Stimulated activated CD8-positive, alpha-beta memory T cell treated with anti-CD3 and anti-CD28 coated beads, Interleukin-2, amount 100 ng/mL, for 1 hour (primary cell): ENCODE measurements at regions not wholly inside any gene's neighbourhood (a gene's known extent, or its start where the extent isn't known, plus 50 kb on each side); places are given as distances from the start of the nearest gene placed in this dataset.
"Not testable (repeated sequence)": the region's sequence is repeated elsewhere in the genome, so short reads cannot be mapped to it uniquely, and the experiment has no call there.

ENCODE experiments used
- DNase-seq, 2 donors: peaks; one replicate each; pipeline ENCODE4 v3.0.0-alpha.2; 2020; ENCODE audit warnings: low read depth in 2 of 2

DNA sequence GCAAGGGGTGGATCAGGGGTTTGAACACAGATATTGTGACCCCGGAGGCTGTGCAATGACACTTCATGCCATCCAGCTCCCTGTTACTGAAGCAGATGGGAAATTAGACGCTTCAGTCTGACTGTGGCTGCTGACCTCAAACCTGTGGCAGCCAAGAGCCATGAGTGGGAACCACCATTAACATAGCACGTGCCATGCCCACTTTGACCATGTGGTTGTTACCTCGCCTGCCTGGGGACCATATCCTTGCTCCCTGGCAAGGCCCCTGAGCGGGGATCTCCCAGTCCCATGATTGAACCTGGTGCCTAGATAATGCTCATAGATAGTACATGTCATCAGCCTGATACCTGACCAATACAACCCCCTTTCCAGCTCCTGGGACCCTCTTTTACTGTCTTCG lies 68.9 kb downstream of the CYP26B1 start:
- no peak for DNase-seq

DNA sequence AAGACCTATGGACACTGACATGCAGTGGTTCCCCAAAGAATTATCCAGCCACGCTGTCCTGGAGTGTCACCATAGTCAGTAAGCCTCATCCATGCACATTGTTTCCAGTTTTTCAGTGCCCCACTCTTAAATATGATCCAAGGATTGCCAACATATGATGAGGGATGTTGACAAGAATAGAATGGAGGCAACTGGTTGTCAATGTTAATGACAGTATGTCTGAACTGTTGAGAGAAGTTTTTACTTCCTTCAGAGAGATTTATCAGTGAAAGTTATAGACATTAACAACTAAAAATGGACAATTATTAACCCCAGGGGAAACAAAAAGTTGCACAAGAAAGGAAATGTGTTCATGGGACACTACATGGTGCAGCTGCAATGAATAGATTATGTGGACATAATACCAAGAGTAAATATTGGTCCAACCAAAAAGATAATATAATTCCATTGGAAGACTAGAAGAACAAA lies 69.9 kb downstream of the CYP26B1 start:
- no peak for DNase-seq

DNA sequence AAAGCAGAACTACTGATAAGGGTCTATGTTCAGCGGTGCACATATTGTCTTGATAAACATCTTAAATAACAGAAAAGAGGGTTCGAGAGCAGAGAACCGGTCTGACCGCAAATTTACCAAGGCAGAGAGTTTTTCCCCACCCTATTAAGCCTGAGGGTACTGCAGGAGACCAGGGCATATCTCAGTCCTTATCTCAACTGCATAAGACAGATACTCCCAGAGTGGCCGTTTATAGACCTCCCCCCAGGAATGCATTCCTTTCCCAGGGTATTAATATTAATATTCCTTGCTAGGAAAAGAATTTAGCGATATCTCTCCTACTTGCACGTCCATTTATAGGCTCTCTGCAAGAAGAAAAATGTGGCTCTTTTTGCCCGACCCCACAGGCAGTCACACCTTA lies 74.3 kb downstream of the CYP26B1 start:
- not testable (repeated sequence) for DNase-seq

DNA sequence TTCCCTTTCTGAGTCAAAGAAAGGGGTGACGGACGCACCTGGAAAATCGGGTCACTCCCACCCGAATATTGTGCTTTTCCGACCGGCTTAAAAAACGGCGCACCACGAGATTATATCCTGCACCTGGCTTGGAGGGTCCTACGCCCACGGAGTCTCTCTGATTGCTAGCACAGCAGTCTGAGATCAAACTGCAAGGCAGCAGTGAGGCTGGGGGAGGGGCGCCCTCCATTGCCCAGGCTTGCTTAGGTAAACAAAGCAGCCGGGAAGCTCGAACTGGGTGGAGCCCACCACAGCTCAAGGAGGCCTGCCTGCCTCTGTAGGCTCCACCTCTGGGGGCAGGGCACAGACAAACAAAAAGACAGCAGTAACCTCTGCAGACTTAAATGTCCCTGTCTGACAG lies 83.5 kb downstream of the CYP26B1 start:
- not testable (repeated sequence) for DNase-seq

DNA sequence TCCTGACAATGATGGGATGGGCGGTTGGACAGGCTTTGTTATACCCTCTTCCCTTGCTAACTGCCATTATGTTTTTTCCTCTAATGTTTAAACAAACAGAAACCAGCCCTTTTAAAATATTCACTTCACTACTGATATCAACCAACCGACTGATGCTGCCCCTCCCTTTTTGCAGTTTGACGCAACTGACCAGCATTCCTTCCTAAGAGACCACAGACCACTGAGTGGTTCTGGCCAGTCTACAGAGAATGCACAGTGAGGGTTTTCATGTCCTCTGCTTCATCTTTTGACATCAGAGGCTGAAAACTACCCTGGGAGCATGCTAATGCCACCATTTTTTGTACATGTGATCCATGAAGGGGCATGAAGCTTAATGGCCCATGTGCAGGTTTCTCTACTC lies 85.3 kb downstream of the CYP26B1 start:
- no peak for DNase-seq

DNA sequence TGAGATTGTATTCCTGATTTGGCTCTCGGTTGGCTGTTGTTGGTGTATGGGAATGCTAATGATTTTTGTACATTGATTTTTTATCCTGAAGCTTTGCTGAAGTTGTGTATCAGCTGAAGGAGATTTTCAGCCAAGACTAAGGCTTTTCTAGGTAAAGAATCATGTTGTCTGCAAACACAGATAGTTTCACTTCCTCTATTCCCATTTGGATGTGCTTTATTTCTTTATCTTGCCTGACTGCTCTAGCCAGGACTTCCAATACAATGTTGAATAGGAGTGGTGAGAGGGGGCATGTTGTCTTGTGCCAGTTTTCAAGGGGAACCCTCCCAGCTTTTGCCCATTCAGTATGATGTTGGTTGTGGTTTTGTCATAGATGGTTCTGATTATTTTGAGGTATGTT lies 90.4 kb downstream of the CYP26B1 start:
- DNase-seq = no peak

DNA sequence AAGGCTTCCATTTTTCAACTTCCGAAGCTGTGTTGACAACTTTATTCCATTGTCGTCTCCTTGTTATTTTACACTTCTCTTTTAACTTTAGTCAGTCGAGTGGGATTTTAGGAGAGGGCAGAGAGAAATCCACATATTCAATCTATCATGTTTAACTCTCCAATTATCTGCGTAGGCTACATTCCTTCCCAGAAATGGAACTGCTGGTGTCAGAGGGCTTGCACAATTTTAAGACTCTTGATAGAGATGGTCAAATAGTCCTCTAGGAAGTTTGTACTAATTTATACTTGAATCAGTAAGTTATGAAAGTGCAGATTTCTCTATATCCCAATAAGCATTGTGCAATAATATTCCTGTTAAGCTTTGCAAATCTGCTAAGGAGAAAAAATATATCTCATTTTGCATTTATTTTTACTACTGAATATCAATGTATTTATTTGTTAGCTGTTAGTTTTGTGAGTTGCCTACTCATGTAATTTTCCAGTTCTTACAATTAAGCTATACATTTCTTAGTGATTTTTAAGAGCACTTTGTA lies 95.6 kb downstream of the CYP26B1 start:
- DNase-seq = no peak

DNA sequence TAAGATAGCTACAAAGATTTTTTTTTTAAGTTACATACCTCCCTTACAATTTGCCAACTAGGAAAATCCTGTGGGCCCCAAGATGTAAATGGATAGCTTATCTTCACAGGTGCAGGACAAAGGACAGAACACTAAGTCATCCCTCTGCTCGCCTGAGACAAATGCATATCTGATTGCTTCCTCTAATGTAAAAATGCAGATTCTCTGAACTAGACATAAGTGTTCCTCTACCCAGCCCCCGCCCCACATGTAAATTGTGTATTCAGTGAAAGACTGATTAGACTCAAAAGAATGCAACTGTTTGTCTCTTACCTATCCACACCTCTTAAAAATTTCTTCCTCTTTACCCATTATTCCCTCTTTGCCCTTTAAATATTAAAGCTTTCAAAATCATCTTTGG lies 96.5 kb downstream of the CYP26B1 start:
- DNase-seq = no peak

DNA sequence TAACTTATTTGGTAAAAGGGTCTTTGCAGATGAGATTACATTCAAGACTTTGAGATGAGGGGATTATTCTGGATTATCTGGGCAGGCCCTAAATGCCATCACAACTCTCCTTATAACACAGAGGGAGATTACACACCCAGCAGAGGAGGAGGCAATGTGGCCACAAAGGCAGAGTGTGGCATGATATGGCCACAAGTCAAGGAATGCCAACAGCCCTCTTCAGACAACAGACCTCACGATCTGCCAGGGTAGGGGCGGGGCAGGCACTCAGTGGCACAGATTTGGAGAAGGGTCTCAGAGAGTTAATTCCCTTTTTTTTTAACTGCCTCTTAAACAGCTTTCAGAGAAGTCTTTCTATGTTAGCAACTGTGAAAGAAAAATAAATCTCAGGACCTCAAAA lies 96.9 kb downstream of the CYP26B1 start:
- DNase-seq = no peak

DNA sequence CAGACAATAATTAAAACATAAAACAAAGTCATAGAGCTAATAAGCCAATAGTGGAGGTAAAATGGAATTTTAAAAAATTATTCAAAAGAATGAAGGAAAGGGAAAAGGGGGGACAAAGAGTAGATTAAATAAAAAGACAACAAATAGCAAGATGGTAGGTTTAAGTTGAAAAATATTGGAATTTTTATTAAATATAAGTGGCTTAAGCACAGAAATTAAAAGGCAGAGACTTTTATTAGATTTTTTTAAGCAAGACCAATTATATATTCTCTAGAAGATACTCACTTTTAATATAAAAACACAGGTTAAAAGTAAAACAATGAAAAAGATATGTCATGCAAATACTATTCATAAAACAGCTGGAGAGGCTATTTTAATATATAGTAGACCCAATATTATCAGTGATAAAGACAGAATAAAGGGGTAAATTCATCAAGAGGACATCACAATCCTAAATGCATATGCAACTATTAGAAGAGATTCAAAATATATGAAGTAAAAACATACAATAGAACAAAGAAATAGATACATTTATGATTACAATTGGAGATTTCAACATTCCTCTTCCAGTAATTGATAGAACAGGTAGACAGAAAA lies 98.7 kb downstream of the CYP26B1 start:
- DNase-seq = no peak

DNA sequence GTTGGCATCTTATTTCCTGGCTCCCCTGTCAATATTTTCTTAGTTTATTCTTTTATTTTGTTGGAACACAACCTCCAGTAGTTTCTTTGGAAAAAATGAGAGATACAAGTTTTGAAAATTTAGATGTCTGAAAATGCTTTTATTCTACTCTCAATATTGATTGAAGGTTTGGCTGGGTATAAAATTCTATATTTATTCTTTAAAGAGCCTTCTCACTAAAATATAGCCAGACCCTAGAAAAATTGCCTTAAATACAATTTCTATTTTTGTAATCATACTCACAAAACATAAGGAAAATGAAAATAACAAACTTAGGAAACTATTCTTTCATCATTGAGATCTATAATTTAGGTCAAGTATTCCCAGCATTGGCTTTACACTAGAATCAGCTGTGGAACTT lies 103.7 kb downstream of the CYP26B1 start:
- DNase-seq = no peak

DNA sequence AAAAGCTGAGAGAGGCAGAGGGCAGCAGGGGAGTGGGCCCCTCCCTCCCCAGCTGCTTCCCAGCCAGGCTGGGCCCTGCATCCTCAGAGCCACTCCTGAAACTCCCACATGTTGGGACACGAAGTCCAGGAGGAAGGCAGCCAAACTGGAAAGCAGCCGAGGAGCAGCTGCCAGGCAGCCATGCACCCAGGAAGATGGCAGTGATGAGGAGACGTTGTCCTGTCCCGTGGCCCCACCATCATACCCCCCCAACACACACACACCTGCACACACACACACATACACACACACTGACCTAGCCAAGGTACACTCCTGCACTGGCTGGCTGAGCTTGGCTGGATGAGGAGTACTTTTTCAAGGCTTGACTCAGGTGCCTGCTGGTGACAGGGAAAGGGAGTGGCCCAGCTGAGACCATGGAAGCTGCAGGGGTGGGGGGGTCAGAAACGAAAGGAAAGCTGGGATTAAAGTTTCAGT lies 106.0 kb downstream of the CYP26B1 start:
- DNase-seq = no peak

DNA sequence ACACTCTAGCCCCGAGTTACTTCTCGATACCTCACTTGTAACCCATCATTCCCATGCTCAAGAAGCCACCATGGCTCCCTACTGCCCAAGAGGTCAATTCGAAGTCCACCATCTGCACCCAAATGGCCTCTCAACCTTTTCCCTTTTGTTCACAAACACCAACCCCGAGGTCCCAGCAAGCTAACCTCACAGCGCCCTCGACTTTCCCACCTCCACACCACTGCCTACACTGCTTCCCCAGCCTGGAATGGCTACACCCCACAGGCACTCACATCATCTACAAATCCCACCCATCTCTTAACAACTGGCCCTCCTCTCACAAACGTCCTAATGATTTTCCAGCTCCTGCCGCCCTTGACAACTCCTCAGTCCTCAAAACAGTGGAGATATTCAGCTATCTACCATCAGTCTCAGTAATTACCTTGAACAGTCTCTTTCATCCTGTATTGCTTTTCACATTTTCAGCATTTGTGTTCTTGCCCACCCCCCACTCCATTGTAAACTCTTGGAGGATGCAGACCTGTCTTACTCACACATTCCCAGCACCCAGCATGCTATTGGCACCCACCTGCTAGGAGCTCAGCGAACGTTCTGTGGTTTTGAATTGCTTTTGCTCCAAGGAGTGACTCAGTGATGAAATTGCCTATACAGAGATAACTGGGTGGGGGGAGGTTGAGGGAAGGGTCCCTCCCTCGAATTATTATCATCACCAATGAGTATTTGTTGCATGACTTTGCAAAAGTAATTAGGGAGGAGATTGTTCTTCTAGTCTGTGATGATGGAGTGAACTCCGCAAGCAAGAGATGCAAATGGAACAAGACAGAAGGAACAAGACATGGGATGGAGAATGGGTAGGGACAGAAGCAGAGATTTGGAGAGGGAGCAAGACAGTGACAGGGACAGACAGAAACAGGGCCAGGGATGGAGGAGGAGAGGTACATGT lies 106.8 kb downstream of the CYP26B1 start:
- no peak for DNase-seq

DNA sequence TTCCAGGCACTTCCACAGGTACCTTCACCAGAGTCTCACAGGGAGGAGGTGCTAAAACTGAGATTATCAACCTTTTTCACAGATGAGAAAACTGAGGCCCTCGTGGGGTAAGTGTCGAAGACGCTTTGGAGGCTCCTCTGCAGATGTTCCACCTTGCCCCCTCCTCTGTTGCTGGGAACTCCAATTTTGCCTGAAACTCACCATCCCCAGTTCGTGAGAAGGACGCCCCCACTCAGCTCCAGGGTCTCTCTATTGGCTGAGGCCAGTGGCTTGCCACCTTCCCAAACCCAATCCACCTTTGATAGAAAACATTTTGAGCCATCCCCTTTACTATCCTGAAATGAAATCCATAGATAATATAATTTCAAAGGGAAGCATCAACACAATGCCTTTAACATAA lies 109.1 kb downstream of the CYP26B1 start:
- DNase-seq = no peak

DNA sequence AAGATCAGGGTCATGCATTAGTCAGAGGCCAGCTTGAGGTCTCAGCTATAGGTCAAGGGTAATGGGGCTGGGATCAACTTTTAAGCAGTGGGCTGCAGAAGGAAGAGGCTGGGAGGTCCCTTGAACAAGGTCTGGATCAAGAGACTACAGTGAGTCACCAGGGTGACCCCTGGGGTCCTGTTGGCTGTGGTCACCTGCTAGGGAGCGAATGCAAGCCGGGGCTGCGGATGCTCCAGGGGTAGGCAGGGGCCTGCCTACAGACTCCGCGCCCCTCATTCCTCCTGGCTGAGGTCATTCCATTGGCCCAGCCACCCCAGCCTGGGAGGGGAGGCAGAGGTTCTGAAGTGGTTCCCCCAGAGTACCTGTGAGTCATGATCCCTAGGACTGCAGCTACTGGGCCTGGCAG lies 110.4 kb downstream of the CYP26B1 start:
- no peak for DNase-seq

DNA sequence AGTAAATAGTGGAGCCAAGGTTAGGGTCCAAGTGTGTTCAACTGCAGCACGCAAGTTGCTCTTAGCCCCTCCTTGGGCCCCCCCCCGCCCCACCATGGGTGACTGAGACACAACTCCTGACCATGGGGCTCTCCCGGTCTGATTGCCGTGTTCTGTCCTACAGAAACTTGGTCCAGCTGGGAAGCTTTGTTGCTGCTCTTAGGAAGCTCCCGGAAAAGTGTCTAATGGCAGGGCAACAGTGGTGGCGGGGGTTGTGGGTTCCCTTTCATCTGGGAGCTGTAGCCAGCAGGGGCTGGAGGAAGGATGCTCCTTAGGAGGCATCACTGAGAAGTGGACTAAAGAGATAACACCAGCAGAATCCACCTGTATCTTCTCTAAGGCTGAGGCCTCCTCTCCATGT lies 111.1 kb downstream of the CYP26B1 start:
- DNase-seq = no peak

DNA sequence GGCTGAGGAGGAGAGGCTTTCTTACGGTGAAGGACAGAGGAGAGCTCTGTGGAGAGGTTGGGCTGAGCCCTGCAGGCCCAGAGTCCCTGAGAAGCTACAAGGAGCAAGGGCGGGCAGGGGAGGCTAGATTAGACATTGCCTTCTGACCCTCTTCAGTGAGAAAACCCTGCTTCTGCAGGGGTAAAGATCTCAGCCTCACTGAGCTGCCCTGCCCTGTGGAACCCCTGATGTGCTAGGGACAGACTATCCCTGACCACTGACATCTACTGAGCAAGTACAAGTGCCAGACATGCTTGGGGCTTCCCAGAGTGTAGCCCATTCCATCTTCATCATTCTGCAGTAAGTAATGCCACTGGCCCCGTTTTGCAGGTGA lies 111.5 kb downstream of the CYP26B1 start:
- DNase-seq = no peak

DNA sequence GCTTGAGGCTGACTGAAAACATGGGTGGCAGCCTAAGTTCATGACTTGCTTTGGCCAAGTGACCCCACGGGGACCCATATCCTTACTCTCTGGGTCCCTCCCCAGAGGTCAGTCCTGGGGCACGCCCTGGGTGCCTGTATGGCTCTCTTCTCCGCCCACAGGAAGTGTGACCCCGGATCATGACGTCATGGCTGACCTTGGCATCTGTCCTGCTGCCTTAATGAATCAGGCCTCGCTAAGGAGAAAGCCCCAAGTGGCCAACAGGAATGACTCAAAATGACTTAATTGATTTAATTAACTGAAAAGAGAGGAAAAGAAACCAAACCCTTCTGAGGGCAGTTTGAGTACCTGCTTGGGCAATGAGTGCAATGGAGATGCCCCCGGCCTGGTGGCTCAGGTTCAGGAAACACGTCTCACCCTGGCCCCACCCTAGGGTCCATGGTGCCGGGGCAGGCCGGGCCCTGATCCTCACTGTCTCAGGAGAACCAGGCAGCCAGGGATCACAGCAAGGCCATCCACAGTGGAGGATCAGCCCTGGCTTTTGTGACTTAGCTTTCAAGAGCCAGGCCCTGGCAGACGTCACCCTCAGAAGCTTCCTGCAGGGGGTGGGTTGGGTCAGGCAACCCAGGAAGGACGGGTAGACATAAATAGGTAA lies 112.0 kb downstream of the CYP26B1 start:
- DNase-seq = no peak

DNA sequence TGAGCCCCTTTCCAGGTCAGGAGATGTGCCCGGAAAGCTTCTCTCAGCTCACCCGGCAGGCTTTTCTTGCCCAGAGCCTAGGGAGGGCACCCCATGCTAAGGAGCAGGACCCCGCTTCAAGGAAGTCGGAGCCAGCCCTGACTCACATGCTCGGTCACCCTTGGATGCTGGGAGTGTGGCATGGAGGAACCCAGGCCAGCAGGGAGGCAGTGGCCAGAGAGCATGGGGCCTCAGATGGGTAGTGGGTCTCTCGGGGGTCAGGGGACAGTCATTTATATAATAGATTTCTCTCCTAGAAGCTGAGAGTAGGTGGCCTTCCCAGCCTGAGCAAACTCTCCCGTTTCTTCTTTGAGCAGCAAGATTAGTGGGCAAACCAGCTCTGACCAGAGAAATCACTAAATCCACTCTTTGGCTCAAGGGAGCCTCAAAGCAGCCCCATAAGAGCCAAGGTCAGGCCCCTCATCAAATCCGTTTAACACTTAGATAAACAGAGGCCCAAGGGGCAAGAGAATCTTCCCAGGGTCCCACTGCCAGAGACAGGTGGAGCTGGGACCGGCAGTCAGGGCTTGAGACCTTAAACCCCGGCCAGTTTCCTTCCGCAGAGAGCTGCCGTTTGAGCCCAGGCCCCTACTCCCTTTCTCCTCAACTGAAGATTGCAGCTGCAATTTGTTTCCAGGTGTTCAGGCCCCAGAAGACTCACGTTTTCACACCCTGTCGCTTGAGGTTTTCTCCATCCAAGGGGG lies 113.1 kb downstream of the CYP26B1 start:
- DNase-seq = no peak

DNA sequence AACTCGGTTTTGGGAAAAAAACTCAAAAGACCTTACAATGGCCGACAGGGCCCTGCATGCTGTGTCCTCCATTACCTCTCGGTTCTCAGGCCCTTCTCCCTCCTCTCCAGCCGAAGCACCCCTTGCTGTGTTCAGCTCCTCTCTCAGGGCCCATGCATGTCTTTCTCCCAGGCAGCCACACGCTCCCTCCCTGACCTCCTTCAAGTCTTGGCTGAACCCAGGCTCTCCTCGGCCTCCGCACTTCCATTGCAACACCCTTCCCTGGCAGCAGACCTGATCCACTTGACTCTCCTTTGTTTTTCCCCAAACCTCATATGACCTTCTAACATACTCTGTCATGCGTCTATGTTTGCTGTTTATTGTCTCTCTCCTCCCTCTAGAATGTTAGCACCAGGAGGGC lies 114.0 kb downstream of the CYP26B1 start:
- DNase-seq = no peak

DNA sequence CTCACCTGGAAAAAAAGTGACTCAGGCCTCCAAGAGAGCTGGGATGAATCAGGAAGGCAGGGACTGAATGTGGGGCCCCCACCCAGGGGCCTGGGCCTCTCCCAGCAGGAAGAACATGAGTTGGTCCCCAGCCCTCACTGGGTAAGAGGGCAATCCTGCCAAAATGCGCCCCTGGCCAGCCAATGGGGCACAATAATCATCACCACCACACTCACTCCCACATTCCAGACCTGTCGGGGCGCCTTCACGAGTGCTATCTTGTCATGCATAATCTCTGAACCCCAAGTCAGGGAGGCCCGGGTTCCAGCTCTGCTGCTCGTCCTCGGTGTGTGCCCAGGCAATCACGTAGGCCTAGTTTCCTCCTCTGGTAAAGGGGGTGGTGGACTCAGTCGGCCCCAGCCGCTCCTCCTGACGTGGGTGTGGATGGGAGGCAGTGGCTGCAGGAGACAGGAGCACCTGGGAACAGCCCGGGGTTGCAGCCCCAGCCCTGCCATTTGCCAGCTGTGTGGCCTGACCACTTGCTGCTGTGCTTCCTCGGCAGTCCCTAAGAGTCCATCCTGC lies 115.1 kb downstream of the CYP26B1 start:
- DNase-seq = no peak
